SU-DHL-6 (cell line): ENCODE measurements at regions not wholly inside any gene's neighbourhood (a gene's known extent, or its start where the extent isn't known, plus 50 kb on each side); places are given as distances from the start of the nearest gene placed in this dataset.

Source experiments
- H2AFZ ChIP-seq: fragments of 200-600 bp; sonication (generic); 2 replicates; pipeline ENCODE4 v1.6.1; 2014; ENCODE audit warnings: low read depth, mild to moderate bottlenecking, moderate library complexity, mixed read lengths, antibody characterized with exemption, low read length; ENCODE audit not compliant: severe bottlenecking
- H3F3A ChIP-seq: fragments of 200-600 bp; shearing (Covaris generic); 2 replicates; pipeline ENCODE4 v1.6.0; 2016; ENCODE audit warnings: antibody characterized with exemption, mild to moderate bottlenecking; ENCODE audit not compliant: insufficient read depth
- H3K27ac ChIP-seq: fragments of 200-600 bp; sonication (generic); 2 replicates; pipeline ENCODE4 v1.5.1; 2016; ENCODE audit warnings: low read depth, mild to moderate bottlenecking, low read length, moderate library complexity, mixed read lengths
- H3K27me3 ChIP-seq: fragments of 200-600 bp; sonication (generic), shearing (Covaris generic); 2 replicates; pipeline ENCODE4 v1.6.0; 2014; ENCODE audit warnings: mild to moderate bottlenecking, low read length
- H3K36me3 ChIP-seq: fragments of 200-600 bp; sonication (generic); 2 replicates; pipeline ENCODE4 v1.6.1; 2014; ENCODE audit warnings: mild to moderate bottlenecking, low read length, mixed read lengths
- H3K4me2 ChIP-seq: fragments of 300-600, 200-600 bp; shearing (Covaris generic), sonication (generic); 2 replicates; pipeline ENCODE4 v1.6.0; 2014; ENCODE audit warnings: low read length, low read depth, mild to moderate bottlenecking; ENCODE audit not compliant: poor library complexity, severe bottlenecking
- H3K4me3 ChIP-seq: fragments of 200-600 bp; sonication (generic); 2 replicates; pipeline ENCODE4 v1.5.1; 2014; ENCODE audit warnings: antibody characterized with exemption, low read length, mild to moderate bottlenecking, mixed read lengths; ENCODE audit not compliant: insufficient read depth, poor library complexity, severe bottlenecking
- H3K79me2 ChIP-seq: fragments of 200-600 bp; sonication (generic); 2 replicates; pipeline ENCODE4 v1.6.1; 2014; ENCODE audit warnings: mild to moderate bottlenecking, low read length, moderate library complexity; ENCODE audit not compliant: insufficient read depth
- H3K9ac ChIP-seq: fragments of 200-600 bp; sonication (generic); 2 replicates; pipeline ENCODE4 v1.7.0; 2014; ENCODE audit warnings: mild to moderate bottlenecking, low read length
- H3K9me2 ChIP-seq: fragments of 200-600 bp; sonication (generic); replicated peaks from 2 replicates; pipeline ENCODE4 v1.6.1; 2014; ENCODE audit warnings: low read length; ENCODE audit not compliant: insufficient read depth
- H3K9me3 ChIP-seq: fragments of 200-600 bp; sonication (generic); 2 replicates; pipeline ENCODE4 v1.6.1; 2014; ENCODE audit warnings: low read length, mixed read lengths; ENCODE audit not compliant: insufficient read depth
- H4K20me1 ChIP-seq: fragments of 200-600 bp; sonication (generic); 2 replicates; pipeline ENCODE4 v1.6.1; 2014; ENCODE audit warnings: low read depth, mild to moderate bottlenecking, antibody characterized with exemption, low read length, moderate library complexity, mixed read lengths
- EZH2phosphoT487 ChIP-seq: fragments of 200-600 bp; sonication (generic), shearing (Covaris generic); conservative IDR thresholded peaks from 2 replicates; pipeline ENCODE4 v1.6.1; 2018; ENCODE audit warnings: mild to moderate bottlenecking, antibody characterized with exemption, low read length, moderate library complexity, mixed read lengths
- TF ChIP-seq, protein P1 (sequence below): fragments of 200-600 bp; sonication (generic); IDR thresholded peaks from one replicate; pipeline ENCODE4 v1.5.1; 2017; ENCODE audit warnings: antibody characterized with exemption, mild to moderate bottlenecking, low read length, moderate library complexity; ENCODE audit not compliant: insufficient read depth, poor library complexity, severe bottlenecking

DNA sequence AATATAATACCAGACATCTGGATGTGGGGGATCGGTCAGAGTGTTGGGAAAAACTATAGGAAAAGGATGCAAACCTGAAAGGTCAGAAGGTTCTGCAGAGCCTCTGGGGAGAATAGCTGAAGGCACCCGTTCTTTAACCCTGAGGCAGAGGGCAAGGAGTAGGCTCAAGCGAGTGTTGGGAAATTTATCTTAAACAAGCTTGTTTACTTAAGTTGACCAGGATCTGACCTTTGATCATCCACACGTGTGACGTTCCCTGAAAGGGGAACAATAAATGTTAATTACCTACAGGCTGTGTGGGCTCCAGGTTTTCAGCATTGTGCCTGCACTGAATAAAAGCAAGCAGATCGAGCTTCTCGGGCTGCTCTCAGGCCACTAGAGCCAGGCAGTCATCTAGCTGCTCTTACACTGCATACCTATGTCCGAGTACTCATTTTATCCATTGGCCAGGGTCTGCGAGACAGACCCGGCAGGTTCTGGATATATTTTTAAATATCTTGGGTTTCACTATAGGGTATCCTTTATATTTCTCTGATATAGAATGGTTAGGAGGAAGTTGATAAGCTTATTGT, 400.6 kb upstream of the CHST9 start:
- H3K9me2 ChIP-seq = no peaks in the 10 kb centered on the region
- H2AFZ ChIP-seq = no peak overlapping the region
- H3K79me2 ChIP-seq = no peaks in the 10 kb centered on the region
- H3K4me3 ChIP-seq = no peak overlapping the region
- no peaks in the 10 kb centered on the region for H3K27me3 ChIP-seq
- no peaks in the 10 kb centered on the region for H3K36me3 ChIP-seq
- H4K20me1 ChIP-seq = no peaks in the 10 kb centered on the region
- no peak overlapping the region for H3K9ac ChIP-seq
- TF ChIP-seq, protein P1, sequence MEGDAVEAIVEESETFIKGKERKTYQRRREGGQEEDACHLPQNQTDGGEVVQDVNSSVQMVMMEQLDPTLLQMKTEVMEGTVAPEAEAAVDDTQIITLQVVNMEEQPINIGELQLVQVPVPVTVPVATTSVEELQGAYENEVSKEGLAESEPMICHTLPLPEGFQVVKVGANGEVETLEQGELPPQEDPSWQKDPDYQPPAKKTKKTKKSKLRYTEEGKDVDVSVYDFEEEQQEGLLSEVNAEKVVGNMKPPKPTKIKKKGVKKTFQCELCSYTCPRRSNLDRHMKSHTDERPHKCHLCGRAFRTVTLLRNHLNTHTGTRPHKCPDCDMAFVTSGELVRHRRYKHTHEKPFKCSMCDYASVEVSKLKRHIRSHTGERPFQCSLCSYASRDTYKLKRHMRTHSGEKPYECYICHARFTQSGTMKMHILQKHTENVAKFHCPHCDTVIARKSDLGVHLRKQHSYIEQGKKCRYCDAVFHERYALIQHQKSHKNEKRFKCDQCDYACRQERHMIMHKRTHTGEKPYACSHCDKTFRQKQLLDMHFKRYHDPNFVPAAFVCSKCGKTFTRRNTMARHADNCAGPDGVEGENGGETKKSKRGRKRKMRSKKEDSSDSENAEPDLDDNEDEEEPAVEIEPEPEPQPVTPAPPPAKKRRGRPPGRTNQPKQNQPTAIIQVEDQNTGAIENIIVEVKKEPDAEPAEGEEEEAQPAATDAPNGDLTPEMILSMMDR = no peak
- TF ChIP-seq EZH2phosphoT487 = no peak
- no peak overlapping the region for H3K27ac ChIP-seq
- H3K9me3 ChIP-seq = 0 out of 2 replicates have a peak, but pooled peaks cover 7% of the 10 kb centered on the region
- no peaks in the 10 kb centered on the region for H3F3A ChIP-seq
- H3K4me2 ChIP-seq = no peak overlapping the region

DNA sequence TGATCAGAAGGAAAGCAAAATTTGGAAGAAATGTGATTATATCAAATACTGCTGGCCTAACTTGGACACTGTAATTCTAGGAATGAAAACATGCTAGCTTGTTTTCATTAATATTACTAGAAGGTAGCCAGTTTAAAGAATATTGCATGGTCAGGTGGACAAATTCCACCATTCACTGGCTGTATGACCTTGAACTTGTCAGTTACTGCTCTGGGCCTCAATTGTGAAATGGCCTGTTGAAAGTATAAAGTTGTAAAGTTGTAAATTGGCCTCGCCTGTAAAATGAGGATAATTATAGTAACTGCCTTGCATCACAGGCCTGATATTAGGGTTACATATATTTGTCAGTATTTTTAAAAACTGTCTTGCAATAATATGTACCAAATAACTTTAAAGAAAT, 398.4 kb upstream of the CHST9 start:
- no peak overlapping the region for H3K9ac ChIP-seq
- H4K20me1 ChIP-seq = no peaks in the 10 kb centered on the region
- no peaks in the 10 kb centered on the region for H3K9me2 ChIP-seq
- TF ChIP-seq EZH2phosphoT487 = no peak
- TF ChIP-seq, protein P1 = no peak
- H3K27ac ChIP-seq = no peak overlapping the region
- H3K9me3 ChIP-seq = 0 out of 2 replicates have a peak, but pooled peaks cover 7% of the 10 kb centered on the region
- no peaks in the 10 kb centered on the region for H3K27me3 ChIP-seq
- no peak overlapping the region for H3K4me3 ChIP-seq
- no peaks in the 10 kb centered on the region for H3F3A ChIP-seq
- H3K4me2 ChIP-seq = no peak overlapping the region
- H3K79me2 ChIP-seq = no peaks in the 10 kb centered on the region
- no peaks in the 10 kb centered on the region for H3K36me3 ChIP-seq
- no peak overlapping the region for H2AFZ ChIP-seq

DNA sequence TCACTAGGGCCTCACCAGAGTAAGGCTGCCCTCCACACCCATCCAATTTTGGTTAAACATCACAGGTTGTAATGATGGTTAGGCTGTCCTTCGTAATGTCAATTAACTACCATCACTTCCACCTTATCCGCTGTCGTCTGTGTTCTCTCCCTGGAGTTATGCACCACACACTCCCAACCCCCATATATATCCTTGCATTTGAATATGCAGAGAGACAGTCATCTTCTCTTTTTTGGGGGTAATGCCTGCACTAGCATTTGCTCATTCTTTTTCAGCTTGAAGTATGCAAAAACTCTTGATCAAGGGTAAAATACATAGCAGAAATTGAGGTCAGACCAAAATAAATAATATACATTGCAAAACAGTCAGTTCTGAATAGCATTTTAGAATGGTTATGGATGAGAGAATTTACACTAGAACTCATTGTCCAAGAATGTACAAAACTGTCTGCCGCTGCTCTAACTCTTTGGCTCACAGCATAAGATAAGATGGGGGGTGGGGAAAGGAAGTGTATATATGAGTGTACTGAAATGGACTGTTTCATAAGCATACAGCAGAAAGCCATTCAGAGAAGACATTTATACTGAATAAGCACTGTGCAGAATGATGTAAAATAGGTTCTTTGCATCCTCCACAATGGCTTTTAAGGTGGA, 397.8 kb upstream of the CHST9 start:
- H3K79me2 ChIP-seq = no peaks in the 10 kb centered on the region
- no peaks in the 10 kb centered on the region for H3K27me3 ChIP-seq
- H4K20me1 ChIP-seq = no peaks in the 10 kb centered on the region
- TF ChIP-seq, protein P1 = no peak
- TF ChIP-seq EZH2phosphoT487 = no peak
- H3K4me2 ChIP-seq = no peak overlapping the region
- 0 out of 2 replicates have a peak, but pooled peaks cover 7% of the 10 kb centered on the region for H3K9me3 ChIP-seq
- H3K36me3 ChIP-seq = no peaks in the 10 kb centered on the region
- H3K9me2 ChIP-seq = no peaks in the 10 kb centered on the region
- H3K9ac ChIP-seq = no peak overlapping the region
- no peak overlapping the region for H2AFZ ChIP-seq
- H3K27ac ChIP-seq = no peak overlapping the region
- no peak overlapping the region for H3K4me3 ChIP-seq
- H3F3A ChIP-seq = no peaks in the 10 kb centered on the region
